ELR (cell line): ENCODE measurements at regions not wholly inside any gene's neighbourhood (a gene's known extent, or its start where the extent isn't known, plus 50 kb on each side); places are given as distances from the start of the nearest gene placed in this dataset.

Experiments
- DNase-seq: peaks from one replicate; pipeline ENCODE4 v3.0.0-alpha.2; 2015; ENCODE audit warnings: low read depth

DNA sequence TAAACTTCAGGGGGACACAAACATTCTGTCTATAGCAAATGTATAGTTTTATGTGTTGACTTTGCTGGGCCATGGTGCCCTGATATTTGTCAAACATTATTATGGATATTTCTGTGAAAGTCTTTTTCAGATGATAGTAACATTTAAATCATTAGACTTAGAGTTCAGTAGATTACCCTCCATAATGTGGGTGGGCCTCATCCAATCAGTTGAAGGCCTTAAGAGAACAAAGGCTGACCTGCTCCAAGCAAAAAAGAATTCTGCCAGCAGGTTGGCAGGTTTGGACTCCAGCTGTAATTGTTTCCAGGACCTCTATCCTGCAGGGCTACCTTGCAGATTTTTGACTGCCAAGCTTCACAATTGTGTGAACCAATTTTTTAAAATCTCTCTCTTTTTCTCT is 1250.9 kb downstream of the ROBO1 start:
- no peak for DNase-seq

DNA sequence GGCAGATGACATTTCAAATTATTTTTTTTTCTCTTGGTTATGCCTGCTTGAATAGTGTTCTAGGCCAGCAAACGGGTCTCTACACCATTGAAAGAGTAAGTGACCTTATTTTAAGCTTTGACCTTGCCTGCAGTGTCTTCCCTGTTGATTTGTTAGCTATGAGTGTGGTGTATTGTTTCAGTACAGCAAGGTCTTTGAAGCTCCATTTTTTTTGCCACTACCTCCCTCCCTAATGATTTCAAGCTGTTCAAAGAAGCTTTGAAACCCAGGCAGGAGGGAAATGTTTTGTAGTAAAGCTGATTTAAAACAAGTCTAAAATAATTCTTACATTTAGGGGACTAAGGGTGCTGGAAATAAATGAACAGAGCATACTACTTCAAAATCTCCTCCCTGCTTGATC is 1249.8 kb downstream of the ROBO1 start:
- no peak for DNase-seq

DNA sequence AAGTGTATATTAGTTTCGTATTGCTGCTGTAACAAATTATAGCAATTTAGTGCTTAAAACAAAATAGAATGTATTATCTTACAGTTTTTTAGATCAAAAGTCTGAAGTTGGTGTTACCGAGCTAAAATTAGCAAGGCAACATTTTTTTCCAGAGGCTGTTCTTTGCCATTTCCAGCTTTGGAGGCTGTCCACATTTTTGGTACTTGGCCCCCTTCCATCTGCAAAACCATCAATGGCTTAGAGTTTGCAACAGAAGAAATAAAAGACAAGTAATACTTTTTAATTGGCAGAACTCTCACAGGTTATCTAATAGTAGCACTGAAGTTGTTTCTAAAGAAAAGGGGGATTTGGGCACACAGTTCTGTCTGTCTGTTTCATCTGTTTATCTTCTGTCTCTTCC is 1248.5 kb downstream of the ROBO1 start:
- DNase-seq, result no peak

DNA sequence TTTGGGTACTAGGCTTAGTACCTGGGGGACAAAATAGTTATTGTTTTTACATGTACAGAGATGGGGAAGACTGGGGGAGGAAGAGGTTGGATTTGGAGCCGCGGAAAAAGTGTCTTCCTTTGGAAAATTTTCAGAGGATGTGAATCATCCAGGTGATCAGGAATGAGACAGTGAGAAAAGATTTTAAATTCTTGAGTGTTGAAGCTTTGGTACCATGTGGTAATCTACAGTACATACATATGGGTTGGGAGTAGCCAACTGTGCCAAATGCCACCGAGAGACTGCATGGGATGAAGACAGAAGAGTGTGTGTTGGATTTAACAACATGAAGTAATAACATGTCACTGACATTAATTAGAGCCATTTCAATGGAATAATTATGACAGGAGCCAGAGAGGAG is 1238.2 kb downstream of the ROBO1 start:
- no peak for DNase-seq

DNA sequence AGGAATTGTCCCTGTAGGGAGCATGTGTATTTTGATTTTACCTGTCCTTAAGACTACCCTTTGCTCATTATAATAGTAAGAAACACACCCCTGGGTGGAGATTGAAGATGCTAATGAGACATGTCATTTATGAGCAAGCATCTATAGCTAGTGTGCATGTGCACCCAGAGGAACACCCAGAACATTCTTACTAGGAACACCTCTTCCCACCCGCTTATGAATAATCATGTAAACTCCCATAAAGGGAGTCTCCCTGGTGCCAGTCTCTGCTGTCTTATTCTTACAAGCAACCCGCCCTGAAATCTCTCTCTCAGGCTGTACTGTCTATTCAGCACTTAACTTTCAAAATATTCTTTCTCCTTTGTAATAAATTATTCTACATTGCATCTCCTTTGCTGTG is 1227.3 kb downstream of the ROBO1 start:
- no peak for DNase-seq

DNA sequence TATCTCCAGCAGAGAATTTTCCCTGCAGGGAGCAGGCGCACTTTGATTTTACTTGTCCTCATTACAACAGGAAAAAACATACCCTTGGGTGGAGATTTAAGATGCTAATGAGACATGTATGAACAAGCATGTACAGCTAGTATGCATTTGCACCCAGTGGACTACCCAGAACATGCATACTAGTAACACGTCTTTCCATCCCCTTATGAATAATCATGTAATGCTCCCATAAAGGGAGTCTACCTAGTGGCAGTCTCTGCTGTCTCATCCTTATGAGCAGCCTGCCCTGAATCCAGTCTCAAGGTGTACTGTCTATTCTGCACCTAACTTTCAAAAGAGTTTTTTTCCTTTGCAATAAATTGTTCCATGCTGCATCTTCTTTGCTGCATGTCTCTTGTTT is 1222.0 kb downstream of the ROBO1 start:
- no peak for DNase-seq
